NCI-H510A (cell line): ENCODE measurements at regions not wholly inside any gene's neighbourhood (a gene's known extent, or its start where the extent isn't known, plus 50 kb on each side); places are given as distances from the start of the nearest gene placed in this dataset.

Experiments
- DNase-seq: peaks from one replicate; lab custom pipeline; 2025; lab: John Stamatoyannopoulos, UW

- no peak for DNase-seq
Measured at GRCh38 chr3:106755336-106755735, 621.9 kb upstream of the CCDC54 start.

GRCh38 chr3:106756901-106757300 lies 620.3 kb upstream of the CCDC54 start:
- no peak for DNase-seq

GRCh38 chr3:106758459-106758858 lies 618.8 kb upstream of the CCDC54 start:
- DNase-seq = no peak

GRCh38 chr3:106759731-106760130 lies 617.5 kb upstream of the CCDC54 start:
- DNase-seq = no peak

GRCh38 chr3:106765342-106765741 lies 611.9 kb upstream of the CCDC54 start:
- no peak for DNase-seq

DNA sequence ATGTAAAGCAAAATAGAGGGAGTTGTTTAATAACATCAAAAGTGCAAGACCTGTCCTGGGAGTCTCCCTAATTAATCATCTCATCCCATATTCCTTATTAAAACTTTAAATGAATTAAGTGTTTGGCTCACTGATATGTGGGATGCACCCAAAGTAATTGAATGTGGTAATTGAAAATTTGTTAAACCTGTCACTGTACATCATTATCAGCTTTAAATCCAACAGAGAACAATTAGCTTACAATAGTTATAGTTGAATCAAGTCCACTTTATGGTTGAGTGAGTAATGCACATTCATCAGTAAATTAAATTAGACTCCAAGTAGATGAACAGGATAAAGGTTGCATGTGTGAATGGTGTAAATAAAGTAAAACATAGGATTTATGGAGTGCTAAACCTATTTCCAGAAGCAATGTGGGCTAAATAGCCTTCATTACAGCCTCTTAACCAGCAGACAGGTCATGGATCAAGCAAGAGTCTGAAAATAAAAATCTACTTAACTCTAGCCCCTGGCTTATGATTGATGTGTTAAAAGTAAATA lies 608.2 kb upstream of the CCDC54 start:
- no peak for DNase-seq

DNA sequence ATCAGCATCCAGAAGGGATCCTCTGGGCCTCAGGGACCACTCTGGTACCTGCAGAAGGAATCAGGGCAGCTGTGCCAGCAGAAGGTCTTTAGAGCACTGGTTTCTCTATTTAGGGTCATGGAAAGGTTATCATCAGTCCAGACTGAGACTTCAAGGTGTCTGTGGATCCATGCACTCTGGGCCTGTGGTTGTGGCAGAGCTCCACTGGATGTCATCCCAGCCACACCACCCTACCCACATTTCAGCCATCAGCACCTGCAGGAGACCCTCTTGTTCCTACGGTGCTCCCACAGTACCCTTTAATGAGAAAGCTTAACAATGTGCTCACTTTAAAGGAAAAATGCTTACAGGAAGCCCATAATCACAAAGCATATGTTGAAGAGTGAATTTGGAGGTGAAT lies 603.4 kb upstream of the CCDC54 start:
- DNase-seq = no peak

DNA sequence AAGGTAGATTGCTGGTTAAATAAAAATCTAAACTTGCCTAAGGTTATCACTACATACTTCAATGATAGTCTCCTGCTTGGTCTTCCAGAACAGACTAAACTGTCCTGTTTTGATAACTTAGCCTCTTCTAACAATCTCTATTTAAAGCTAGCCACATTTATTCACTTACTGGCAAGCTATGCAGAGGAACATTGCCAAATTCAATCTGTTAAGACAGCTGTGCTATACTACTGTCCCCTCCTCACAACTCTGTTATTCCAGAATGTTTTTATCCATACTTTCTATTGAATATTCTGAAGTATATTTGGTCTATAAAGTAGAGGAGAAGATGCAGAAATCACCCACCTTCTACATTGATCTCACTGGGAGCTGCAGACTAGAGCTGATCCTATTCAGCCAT lies 594.0 kb upstream of the CCDC54 start:
- DNase-seq = no peak

- DNase-seq = no peak
Measured at GRCh38 chr3:106789276-106789675, 588.0 kb upstream of the CCDC54 start.

- no peak for DNase-seq
Measured at GRCh38 chr3:106792716-106793115, 584.5 kb upstream of the CCDC54 start.

DNA sequence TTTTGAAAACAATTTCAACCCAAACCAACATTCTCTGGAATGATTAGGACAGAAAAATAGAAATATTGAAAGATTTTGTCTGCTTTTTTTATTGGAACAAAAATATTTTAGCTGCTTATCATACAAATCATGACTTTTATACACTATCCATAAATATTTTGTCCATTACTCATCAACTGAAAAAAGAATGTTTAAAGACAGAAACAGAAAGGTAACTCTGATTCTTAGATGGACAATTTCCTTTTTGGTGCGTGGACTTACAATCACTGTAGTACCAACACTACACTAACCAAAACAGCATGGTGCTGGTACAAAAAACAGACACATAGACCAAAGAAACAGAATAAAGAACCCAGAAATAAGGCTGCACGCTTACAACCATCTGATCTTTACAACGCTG lies 582.8 kb upstream of the CCDC54 start:
- DNase-seq = no peak

DNA sequence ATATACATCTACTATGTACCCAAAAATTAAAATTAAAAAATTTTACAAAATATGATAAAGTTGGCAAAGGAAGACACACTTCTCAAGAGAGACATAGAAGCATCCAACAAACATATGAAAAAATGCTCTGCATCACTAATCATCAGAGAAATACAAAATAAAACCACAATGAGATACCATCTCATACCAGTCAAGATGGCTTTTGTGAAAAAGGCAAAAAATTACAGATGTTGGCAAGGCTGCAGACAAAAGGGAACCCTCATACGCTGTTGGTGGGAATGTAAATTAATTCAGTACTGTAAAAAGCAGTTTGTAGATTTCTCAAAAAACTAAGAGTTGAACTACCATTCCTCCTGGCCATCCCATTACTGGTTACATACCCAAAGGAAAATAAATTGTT lies 581.7 kb upstream of the CCDC54 start:
- no peak for DNase-seq

GRCh38 chr3:106797461-106797860 lies 579.8 kb upstream of the CCDC54 start:
- no peak for DNase-seq

DNA sequence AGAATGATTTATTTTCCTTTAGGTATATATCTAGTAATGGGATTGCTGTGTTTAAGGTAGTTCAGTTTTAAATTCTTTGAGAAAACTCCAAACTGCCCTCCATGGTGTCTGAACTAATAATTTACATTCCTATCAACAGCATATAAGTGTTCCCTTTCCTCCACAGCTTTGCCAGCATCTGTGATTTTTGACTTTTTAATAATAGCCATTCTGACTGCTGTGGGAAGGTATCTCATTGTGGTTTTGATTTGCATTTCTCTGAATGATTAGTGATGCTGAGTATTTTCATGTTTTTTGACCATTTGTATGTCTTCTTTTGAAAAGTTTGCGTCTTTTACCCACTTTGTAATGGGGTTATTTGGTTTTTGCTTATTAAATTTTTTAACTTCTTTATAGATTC lies 571.6 kb upstream of the CCDC54 start:
- no peak for DNase-seq

DNA sequence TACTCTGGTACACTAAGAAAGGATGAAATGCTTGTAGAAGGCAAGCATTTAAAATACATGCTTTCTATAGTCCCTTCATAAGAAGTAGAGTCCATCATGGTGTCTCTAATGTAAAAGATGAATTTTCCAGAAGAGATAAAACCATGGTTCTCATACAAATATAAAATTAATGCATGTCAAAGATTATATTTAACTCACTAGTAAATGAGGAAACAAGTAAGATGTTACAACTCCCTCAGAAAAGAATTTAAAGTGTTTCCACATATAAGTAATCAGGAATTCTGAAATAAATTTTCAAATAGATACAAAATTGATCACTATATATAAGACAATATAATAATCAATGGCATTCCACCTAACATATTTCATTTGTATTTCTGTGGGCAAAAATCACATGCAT lies 570.3 kb upstream of the CCDC54 start:
- DNase-seq = no peak

- DNase-seq = no peak
Measured at GRCh38 chr3:106809041-106809440, 568.2 kb upstream of the CCDC54 start.

GRCh38 chr3:106809623-106810299 lies 567.5 kb upstream of the CCDC54 start:
- DNase-seq = no peak

GRCh38 chr3:106810300-106810875 lies 566.9 kb upstream of the CCDC54 start:
- DNase-seq = no peak

GRCh38 chr3:106811376-106811775 lies 565.9 kb upstream of the CCDC54 start:
- DNase-seq = no peak

DNA sequence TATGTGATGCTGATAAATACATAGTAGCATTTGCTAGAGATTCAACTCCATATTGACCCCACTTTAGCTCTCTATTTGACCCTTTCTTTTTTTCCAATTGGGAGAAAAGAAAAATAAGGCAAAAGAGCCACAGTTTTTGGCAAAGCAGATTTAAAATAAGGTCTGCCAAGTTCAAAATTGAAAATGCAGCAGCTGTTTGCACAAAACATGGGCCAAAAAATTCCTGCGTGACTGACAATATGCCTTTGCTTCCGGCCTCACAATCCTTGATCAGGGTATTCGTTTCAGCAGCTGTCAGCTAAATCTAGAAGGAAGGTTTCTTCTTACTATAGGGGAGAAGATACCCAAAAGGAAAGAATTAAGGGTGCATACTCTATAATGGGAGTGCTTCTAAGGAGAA lies 563.5 kb upstream of the CCDC54 start:
- no peak for DNase-seq

DNA sequence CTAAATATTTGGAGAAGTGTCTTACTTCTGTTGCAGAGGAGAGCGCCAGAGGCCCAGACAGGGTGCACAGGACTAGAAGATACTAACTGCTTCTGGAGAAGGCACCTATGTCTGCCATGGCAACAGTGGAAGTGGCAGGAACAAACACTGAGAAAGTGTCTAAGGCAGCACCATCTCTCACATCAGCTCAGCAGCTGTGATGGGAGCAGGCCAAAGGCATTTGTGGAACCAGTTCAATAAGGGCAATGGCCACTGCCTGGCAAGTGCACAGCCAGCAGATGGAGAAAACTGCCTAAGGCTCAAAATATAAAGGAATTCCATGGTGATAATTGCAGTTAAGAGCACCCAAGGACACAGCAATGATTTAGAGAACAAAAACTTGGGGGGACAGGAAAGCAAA lies 563.0 kb upstream of the CCDC54 start:
- DNase-seq = no peak

DNA sequence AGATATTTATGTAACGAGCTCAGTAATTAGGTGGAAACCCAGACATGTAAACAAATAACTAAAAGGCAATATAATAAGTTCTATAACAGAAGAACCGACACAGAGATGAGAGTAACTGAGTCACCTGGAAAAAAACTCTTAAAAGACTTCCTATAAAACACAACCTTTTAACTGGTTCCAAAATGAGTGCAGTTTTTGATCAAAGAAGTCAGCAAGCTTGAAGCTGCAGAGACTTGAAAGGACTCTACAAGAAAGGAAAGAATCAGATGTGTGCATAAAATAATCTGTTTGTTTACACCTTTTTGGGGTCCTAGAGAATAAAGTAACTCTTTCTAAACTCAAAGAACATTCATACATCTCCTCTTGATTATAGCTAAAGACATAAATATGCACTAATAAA lies 560.4 kb upstream of the CCDC54 start:
- DNase-seq = no peak

GRCh38 chr3:106817706-106818105 lies 559.5 kb upstream of the CCDC54 start:
- DNase-seq = no peak

DNA sequence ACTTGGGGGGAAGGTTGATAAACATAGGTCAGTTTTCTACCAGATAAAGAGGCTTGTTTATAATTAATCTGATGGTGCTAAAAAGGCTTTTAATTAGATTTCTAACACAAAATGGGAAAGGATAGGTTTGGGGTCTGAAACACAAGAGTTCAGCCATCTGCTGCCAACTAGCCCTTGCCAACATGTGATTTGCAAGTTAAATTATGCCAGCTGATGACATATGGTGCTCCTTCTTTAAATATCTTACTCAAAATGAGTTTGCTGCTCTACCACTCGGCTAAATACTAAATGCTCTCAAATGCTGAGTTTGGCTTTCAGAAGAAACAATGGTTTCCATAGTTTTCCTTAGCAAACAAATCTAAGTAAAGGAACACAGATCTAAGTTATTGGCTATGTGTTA lies 557.8 kb upstream of the CCDC54 start:
- no peak for DNase-seq
